GM18507 (cell line): ENCODE measurements at regions not wholly inside any gene's neighbourhood (a gene's known extent, or its start where the extent isn't known, plus 50 kb on each side); places are given as distances from the start of the nearest gene placed in this dataset.

ENCODE experiments used
- DNase-seq: peaks from one replicate; pipeline ENCODE4 v3.0.0; 2011; ENCODE audit warnings: low read depth; ENCODE audit not compliant: insufficient read length; ENCODE audit errors: extremely low spot score
- FAIRE-seq: peaks from 2 replicates; lab custom pipeline; 2011; peaks lifted over from hg19 to GRCh38; lab: Jason Lieb, UNC

DNA sequence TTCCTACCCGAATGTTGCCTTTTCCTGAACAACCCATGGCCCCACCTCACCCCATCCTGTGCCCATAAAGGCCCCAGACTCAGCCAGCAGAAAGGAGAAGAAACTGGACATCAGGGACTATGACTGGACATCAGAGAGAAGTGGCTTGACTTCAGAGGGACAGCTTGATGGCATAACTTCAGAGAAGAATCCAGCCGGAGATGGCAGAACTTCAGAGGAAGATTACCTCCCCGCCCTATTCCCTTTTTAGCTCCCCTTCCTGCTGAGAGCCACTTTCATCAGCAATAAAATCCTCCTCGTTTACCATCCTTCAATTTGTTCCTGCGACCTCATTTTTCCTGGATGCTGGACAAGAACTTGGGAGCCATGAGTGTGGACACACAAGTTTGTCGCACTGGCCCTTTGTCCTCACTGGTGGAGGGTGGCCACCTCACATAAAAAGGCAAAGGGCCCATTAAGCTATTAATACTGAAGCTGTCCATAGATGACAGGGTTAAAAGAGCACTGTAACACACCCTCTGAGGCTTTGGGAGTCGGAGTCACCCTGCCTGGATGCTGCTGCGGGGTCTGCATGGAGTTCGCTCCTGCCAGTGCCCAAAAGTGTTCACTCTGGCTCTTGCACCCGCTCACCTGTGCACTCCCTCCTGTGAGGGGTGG lies 260.4 kb downstream of the SLITRK1 start:
- DNase-seq: no peak
- FAIRE-seq: no peak

DNA sequence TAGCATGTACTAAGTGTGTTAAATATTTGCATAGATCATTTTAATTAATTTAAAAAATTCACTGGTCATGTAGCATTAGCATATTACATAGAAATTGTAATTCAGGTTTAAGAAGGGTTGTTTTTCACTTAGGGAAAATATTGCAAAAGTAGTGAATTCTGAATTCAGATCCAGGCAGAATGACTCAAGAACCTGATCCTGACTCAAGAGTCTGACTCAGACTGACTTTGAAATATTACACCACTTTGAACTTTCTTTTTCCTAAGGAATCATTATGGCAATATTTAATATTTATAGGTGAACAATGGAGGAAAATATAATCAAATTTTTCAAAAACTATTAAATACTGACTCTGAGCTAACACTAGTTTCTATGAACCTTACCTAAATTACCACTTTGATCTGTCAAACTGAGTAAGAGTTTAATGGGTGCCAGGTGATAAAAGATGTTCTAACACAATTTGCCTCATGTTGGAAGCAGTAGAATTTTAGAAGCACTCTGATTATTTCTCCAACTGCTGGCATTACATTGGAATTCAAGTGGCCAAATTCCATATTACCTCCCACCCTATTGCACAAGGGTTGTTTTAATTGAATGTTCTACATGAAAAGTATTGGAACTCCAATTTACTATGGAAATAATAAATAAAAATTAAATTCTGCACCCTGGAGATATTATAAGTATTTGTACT lies 261.6 kb downstream of the SLITRK1 start:
- FAIRE-seq (no peak), DNase-seq (no peak)

DNA sequence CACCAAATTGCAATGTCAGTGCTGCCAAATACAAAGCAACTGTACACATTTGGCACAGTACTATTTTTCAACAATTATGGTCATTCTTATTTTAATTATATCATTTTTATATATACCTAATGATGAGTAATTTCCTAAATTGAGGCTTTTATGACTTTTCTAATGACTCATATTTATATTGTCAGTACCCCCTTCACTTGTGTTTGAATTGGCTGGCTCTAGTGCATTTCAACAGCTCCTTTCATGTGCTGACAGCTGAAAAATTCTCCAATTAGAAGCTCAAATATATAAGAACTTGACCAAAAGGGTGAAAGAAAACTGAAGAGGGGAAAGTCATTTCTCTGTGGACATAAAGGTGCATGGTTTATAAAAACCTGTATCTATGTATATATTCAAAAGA lies 263.3 kb downstream of the SLITRK1 start:
- DNase-seq: no peak
- FAIRE-seq: no peak

DNA sequence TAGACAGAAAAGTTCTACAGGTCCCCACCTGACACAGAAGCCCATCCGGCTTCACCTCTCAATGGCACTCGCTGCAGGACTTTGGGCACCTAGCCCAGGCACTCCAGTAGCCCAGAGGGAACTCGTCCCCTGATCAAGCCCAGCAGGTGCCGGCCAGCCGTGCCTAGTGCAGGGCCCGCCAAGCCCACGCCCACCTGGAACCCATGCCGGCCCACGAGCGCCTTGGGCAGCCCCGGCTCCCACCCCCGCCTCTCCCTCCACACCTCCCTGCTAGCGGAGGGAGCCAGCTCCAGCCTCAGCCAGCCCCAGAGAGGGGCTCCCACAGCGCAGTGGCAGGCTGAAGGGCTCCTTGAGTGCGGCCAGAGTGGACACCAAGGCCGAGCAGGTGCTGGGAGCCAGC lies 268.8 kb downstream of the SLITRK1 start:
- no peak for DNase-seq
- no peak for FAIRE-seq

DNA sequence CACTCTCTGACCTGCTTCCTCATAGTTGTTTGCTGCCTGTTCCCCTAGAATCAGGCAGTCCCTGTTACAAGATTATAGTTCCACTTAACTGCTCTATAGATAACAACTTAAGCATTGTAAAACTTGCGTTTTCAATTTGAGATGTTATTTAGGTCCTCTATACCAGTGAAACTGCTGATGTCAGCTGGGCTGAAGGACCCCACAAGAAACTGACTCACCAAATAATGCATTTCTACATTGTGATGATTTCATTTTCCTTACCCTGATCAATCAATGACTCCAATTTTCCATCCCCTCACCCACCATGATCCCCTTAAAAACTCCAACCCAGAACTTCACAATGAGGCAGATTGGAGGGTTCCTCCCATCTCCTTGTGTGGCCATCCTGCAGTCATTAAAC lies 280.7 kb downstream of the SLITRK1 start:
- no peak for FAIRE-seq

DNA sequence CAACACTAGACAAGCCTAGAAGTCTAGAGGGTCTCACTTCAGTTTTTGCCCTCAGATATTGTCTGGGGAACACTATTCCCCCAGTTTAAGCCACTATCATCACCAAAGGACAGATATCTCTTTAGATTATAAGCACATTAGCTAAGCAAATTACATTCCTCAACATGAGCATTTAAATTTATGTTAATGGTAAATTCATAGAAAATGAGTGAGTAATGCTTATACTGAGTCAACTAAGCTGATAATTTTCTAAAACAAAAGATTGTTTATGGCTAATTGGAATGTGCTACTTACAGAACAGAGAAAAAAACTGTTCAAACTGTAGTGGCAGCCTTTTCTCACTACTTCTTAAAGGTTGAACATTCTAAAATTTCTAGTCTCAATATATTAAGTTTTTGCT lies 290.2 kb downstream of the SLITRK1 start:
- FAIRE-seq (no peak), DNase-seq (no peak)

More for the DNA sequence above, 280.7 kb downstream of the SLITRK1 start:
- no peak for DNase-seq

DNA sequence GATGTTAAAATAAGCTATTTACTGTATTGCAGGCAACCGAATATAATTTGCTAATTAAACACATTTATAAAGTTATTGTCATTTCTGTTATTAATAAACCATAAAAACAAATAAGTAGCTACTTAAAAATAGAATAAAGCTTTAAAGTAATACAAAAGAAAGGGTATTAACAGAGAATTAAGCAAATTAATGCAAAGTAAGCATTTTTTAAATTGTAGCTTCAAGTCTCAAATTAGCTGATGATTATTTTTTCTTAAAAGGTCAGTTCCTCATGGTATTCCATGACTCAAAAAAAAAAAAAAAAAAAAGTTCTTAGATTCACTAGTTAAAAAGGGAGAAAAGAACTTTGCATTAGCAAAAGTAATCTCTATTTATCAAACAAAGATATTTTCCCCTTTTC lies 292.5 kb downstream of the SLITRK1 start:
- FAIRE-seq (no peak), DNase-seq (no peak)

DNA sequence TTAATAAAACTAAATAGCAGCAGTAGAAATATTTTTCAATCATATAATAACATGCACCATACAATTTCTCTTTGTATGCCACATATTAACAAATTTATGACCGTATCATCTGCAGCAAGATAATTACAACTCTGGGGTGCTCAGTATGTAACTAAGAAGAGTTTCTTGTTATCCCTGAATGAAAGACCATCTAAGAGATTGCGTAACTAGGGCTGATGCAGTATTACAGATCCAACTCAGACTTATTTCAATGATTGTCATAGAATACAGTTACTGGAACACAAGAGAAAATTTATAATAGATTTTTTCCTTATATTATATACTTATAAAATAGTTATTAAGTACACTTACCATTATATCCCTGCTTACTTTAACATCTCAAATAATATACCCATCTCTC lies 305.1 kb downstream of the SLITRK1 start:
- FAIRE-seq: no peak
- DNase-seq: no peak

DNA sequence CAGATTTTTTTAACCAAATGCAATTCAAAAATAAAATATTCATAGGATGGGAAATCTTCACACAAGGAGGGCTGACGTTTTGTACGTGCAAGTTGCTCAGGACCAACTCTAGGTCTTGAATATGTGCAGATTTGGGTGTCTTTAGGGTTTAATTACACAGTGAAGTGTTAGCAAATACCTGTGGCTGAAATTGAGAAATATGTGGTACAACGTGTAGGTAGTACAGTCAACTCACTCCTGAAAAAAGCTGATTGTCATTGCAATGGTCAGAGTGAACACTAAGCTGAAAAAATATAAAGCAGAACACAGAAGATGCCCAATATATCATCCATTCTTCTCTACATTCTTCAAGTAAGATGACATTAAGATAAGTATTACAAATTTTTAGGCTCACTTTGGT lies 314.3 kb downstream of the SLITRK1 start:
- FAIRE-seq (no peak), DNase-seq (no peak)

DNA sequence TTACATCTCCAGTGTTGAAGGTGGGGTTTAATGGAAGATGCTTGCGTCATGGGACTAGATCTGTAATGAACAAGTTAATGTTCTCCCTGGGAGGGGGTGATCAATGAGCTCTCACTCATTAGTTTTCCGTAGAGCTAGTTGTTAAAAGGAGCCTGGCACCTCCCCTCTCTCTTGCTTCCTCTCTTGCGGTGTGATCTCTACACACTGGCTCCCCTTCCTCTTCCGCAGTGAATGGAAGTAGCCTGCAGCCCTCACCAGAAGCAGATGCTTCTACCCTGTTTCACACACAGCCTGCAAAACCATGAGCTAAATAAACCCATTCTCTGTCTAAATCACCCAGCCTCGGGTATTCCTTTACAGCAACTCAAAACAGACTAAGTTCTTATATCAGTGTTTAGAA lies 318.8 kb downstream of the SLITRK1 start:
- no peak for FAIRE-seq

DNA sequence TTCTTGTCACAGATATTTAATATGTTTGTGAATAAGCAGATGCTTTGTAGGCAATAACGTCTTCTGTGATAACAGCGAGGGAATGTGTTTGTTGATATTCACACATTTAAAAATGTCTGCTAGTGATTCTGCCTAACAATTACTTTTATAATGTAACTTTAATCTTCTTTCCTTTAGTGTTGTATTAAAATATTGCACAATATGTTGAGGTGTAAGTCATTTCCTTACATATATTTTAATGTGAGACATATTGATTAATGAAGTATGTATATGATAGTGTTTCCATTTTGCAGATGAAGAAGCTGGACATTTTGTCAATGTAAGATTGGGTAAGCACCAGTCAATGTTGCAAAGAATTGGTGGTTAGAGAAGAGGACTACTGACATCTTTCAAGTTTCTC lies 324.4 kb downstream of the SLITRK1 start:
- no peak for DNase-seq
- FAIRE-seq: no peak

More for the DNA sequence above, 318.8 kb downstream of the SLITRK1 start:
- DNase-seq: no peak

DNA sequence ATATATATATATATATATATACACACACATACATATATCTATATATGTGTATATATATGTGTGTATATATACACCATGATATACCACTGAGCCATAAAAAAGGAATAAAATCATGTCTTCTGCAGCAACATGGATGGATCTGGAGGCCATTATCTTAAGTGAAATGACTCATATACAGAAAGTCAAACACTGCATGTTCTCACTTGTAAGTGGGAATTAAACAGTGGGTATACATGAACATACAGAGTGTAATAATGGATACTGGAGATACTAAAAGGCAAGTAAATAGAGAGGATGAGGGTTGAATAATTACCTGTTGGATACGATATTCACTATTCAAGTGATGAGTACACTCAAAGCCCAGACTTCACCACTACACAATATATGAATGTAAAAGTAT lies 332.6 kb downstream of the SLITRK1 start:
- no peak for DNase-seq
- FAIRE-seq: no peak

DNA sequence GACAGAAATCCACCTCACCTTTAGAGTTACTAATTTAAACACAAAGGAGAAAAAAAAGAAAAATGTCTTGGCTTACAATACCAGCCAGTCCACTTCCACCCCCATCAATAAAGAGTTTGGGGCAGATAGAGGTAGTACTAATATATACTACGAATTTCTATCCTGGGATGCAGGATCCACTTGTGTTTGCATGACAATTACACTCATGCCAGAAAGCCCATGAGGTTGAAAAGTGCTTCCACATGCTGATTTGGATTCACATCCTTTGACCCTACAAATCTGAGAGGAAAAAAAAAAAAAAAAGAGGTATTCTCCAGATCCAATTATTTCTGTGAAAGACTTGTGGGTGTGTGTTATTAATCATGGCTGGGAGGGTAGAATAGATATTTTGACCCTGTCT lies 335.2 kb downstream of the SLITRK1 start:
- FAIRE-seq: no peak
- DNase-seq: no peak

DNA sequence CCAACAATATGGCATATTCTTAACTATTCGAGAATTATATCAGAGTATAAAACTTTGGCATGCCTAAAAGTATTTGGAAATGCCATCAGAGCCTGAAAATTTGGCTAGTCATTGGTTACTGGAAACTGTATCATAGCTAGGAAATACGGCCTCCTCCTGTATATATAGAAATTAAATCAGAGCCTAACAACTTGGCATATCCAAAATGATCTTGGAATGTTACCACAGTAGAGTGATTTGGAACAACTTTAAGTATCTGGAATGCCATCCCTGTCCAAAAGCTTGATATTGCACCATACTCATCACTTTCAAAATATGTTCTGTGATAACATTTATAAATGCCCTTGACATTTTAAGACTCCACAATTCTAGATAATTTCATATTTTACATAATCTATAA lies 335.8 kb downstream of the SLITRK1 start:
- DNase-seq (no peak), FAIRE-seq (no peak)

DNA sequence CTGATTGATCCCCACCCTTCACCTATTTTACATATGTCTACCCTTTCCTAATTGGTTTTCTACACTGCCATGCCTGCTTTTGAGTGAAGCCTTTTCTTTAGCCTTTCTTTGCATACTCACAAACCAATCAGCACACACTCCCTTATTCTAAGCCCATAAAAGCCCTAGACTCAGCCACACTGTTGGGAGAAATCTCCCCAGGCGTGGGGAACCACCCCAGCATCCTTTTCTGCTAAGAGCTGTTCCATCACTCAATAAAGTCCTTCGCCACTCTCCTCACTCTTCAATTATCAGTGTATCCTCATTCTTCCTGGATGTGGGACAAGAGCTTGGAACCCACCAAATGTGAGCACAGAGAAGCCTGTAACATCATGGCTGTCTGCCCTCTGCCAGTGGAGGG lies 343.6 kb downstream of the SLITRK1 start:
- FAIRE-seq: no peak
- DNase-seq: no peak

DNA sequence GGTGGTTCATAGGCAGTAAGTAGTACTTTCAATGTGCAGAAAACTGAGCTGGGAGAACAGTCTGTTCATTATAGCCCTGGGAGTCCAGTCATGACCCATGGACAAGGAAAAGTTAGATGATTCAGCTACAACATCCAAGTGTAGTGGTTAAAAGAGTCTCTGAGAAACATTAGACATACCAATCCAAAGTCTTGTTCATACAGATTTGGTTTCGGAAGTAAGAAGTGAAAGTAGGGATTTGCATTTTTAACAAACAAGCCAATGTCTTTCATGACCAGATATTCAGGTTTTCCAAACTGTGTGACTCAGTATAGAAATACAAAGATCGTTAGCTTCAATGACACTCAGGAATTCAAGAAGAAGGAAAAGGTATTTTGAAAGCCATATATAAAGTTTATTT lies 345.3 kb downstream of the SLITRK1 start:
- FAIRE-seq: no peak

DNA sequence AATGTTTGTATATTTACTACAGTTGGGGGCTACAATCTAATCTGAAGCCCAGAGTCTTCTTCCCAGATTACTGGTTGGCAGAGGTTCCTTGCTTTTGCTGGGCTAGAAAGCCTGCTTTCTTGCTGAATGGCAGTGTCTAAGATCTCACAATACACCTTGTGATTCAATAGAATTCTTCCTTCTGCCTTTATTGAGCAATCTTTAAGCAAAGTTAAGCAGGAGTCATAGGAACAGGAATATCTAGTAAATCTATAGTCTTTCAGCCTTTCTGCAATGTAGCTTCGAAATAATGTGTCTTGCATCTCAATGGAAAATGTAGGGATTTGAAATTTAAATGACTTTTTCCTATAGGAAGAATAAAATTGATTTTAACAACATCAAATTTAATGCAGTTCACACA lies 346.1 kb downstream of the SLITRK1 start:
- FAIRE-seq (no peak), DNase-seq (no peak)

More for the DNA sequence above, 345.3 kb downstream of the SLITRK1 start:
- DNase-seq: no peak

DNA sequence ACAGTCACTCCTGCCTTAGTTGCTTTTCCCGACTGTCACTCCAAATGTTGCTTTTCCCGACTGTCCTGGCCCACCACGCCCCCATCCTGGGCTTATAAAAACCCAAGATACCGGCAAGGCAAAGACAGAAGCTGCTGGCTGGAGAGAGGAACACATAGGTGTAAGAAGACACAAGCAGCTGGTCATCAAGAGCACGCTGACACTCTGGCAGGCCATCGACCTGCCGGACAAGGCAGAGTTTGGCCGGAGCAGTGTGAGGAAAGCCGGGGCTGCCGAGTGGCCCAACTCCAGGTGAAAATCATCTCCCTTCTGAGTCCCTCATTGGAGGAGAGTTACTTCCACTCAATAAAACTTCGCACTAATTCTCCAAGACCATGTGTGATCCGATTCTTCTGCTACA lies 349.5 kb downstream of the SLITRK1 start:
- DNase-seq (no peak), FAIRE-seq (no peak)

DNA sequence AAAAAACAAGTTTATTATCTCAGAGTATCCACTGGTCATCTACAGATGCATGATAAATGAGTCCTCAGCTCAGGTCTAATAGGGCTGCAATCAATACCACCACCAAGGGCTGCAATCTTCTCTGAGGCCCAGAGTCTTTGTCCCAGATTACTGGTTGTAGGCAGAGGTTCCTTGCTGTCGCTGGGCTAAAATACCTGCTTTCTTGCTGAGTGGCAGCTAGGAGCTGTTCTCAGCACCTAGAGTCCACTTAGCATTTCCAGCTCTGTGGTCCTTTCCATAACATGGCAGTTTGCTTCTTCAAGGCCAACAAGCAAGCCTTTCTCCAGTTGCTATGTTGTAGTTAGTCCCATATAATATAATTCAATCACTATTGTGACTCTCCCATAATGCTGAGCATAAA lies 351.3 kb downstream of the SLITRK1 start:
- FAIRE-seq (no peak), DNase-seq (no peak)

DNA sequence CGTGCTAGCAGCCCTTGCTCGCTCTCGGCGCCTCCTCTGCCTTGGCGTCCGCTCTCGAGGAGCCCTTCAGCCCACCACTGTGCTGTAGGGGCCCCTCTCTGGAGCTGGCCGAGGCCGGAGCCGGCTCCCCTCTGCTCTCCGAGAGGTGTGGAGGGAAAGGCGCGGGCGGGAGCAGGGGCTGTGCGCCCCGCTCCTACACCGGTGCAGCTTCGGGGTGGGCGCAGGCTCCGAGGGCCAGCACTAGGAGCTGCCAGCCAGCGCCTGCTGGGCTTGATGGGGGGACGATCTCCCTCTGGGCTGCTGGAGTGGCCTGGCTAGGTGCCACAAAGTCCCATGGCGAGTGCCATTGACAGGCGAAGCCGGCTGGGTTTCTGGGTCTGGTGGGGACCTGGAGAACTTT lies 365.5 kb downstream of the SLITRK1 start:
- DNase-seq: no peak
- FAIRE-seq: no peak

DNA sequence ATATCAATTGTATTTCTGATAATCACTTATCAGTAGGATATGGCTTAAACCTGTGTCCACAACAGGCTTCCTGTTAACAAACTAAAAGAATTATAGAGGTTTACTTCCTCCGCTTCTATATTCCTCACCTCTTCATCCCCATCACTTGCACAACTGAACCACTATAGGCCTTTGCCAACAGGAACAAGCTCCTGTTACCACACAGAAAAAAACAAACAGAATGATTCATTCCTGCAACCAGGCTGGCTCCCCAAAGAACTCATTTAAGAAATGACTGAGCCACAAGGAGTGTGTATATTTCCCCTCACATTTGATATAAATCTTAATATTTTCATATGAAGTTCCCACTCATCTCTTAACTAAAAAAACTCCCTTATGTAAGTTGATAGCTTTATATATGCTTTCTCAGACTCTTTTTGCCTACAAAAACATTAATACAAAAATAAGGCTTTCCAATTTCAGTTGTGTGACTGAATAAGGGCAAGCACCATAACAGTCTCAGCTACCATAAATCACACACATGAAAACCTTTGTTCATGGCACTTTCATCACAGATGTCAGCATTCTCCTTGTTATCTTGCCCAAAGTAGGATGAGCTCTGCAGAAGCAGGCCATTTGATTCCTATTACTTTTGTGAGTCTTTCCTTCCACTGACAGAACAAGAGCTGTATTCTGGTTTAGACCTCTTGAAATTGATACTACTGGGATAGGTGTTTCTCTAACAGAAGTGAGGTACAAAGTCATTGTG lies 366.8 kb downstream of the SLITRK1 start:
- FAIRE-seq: no peak
- DNase-seq: no peak
